GM12878 (cell line): ENCODE measurements at regions not wholly inside any gene's neighbourhood (a gene's known extent, or its start where the extent isn't known, plus 50 kb on each side); places are given as distances from the start of the nearest gene placed in this dataset.

Experiments
- ATAC-seq: fragments of 200-7000 bp; cut with Tn5 transposase; 3 replicates; pipeline ENCODE4 v1.9.1; 2020; ENCODE audit warnings: mild to moderate bottlenecking, moderate library complexity
- BruUV-seq: library from RNA; stranded (reverse); fragments of 400-500 nt; replicated peaks from 2 replicates; lab custom pipeline; 2021; lab: Mats Ljungman, UMichigan
- CTCF ChIA-PET: fragments of 300-600 bp; sonication (Branson Sonifier 250); formaldehyde crosslinking; extraction: SDS; loops from one replicate; lab custom pipeline; 2021; ENCODE audit warnings: inconsistent platforms; lab: Yijun Ruan, JAX
- POLR2A ChIA-PET: fragments of 350-600 bp; formaldehyde crosslinking; extraction: SDS; loops from one replicate; lab custom pipeline; 2021; ENCODE audit warnings: inconsistent platforms; lab: Charles Lee
- RAD21 ChIA-PET: fragments of 300-600 bp; sonication (Branson Sonifier 250); formaldehyde crosslinking; loops from one replicate; lab custom pipeline; 2023; ENCODE audit warnings: antibody characterized with exemption; ENCODE audit not compliant: unreplicated experiment; lab: Charles Lee
- SMC1A ChIA-PET: fragments of 300-600 bp; sonication (Branson Sonifier 250); formaldehyde crosslinking; loops from one replicate; lab custom pipeline; 2023; ENCODE audit not compliant: unreplicated experiment, uncharacterized antibody; lab: Charles Lee
- DNase-seq: peaks from one replicate; pipeline ENCODE4 v3.0.0-alpha.2; 2011; ENCODE audit warnings: low read depth, low spot score
- FAIRE-seq: peaks from 3 replicates; lab custom pipeline; 2011; peaks lifted over from hg19 to GRCh38; lab: Jason Lieb, UNC
- H2AFZ ChIP-seq: 2 replicates; pipeline ENCODE4 v1.6.0; 2011; ENCODE audit warnings: low read depth, low read length, control low read depth; ENCODE audit not compliant: control insufficient read depth
- H3K27ac ChIP-seq: 2 replicates; pipeline ENCODE4 v1.5.1; 2011; ENCODE audit warnings: control low read depth; ENCODE audit not compliant: control insufficient read depth, insufficient read depth
- H3K27me3 ChIP-seq, 2 experiments: replicated peaks in 1 of 2; 2 replicates each; pipeline versions ENCODE4 v1.6.0 to v1.6.1; 2011; ENCODE audit warnings: low read length in 1 of 2; ENCODE audit not compliant: control insufficient read depth in 2 of 2, insufficient read depth in 2 of 2
- H3K36me3 ChIP-seq, 2 experiments: 2 replicates each; pipeline ENCODE4 v1.5.1; 2011; ENCODE audit warnings: low read length in 1 of 2; ENCODE audit not compliant: control insufficient read depth in 2 of 2, insufficient read depth in 2 of 2
- H3K4me1 ChIP-seq: 2 replicates; pipeline ENCODE4 v1.6.1; 2011; ENCODE audit warnings: mild to moderate bottlenecking, low read length, moderate library complexity, mixed read lengths; ENCODE audit not compliant: control insufficient read depth, insufficient read depth
- H3K4me2 ChIP-seq: 2 replicates; pipeline ENCODE4 v1.6.0; 2011; ENCODE audit warnings: control low read depth; ENCODE audit not compliant: control insufficient read depth, insufficient read depth
- H3K4me3 ChIP-seq: fragments of 200-600 bp; sonication (generic); 2 replicates; pipeline ENCODE4 v1.5.1; 2016
- H3K79me2 ChIP-seq: 2 replicates; pipeline ENCODE4 v1.6.0; 2011; ENCODE audit warnings: low read length; ENCODE audit not compliant: control insufficient read depth, insufficient read depth
- H3K9ac ChIP-seq: 2 replicates; pipeline ENCODE4 v1.8.0; 2011; ENCODE audit warnings: low read length, control low read depth, mixed read lengths; ENCODE audit not compliant: control insufficient read depth, insufficient read depth
- H3K9me3 ChIP-seq: replicated peaks from 3 replicates; pipeline ENCODE4 v1.5.1; 2011; ENCODE audit warnings: mild to moderate bottlenecking, low read length; ENCODE audit not compliant: control insufficient read depth, insufficient read depth
- H4K20me1 ChIP-seq: 2 replicates; pipeline ENCODE4 v1.6.0; 2011; ENCODE audit not compliant: control insufficient read depth, insufficient read depth
- BACH1 ChIP-seq: fragments of 450-650 bp; IDR thresholded peaks from 2 replicates; pipeline ENCODE4 v1.6.1; 2017; ENCODE audit warnings: mild to moderate bottlenecking, borderline replicate concordance
- CHD2 ChIP-seq: IDR thresholded peaks from 2 replicates; pipeline ENCODE4 v1.6.1; 2011; ENCODE audit warnings: low read depth, low read length, improper control_type of control experiment, borderline replicate concordance
- CREM ChIP-seq: IDR thresholded peaks from 2 replicates; pipeline ENCODE4 v1.6.1; 2014; ENCODE audit warnings: antibody characterized with exemption, low read depth
- EGR1 ChIP-seq, 2 experiments: IDR thresholded peaks; 1 replicate in 1 of 2; 2 replicates in 1 of 2; pipeline ENCODE4 v1.6.1; 2011 to 2012; ENCODE audit warnings: low read depth in 2 of 2, low read length in 2 of 2, borderline replicate concordance in 1 of 2, mild to moderate bottlenecking in 1 of 2, moderate library complexity in 1 of 2
- LARP7 ChIP-seq: fragments of 450-650 bp; IDR thresholded peaks from 2 replicates; pipeline ENCODE4 v1.6.1; 2017; ENCODE audit warnings: mild to moderate bottlenecking
- MEF2B ChIP-seq: fragments of 450-650 bp; IDR thresholded peaks from 2 replicates; pipeline ENCODE4 v1.6.1; 2018; ENCODE audit warnings: mild to moderate bottlenecking, moderate library complexity; ENCODE audit not compliant: partially characterized antibody, poor library complexity, severe bottlenecking
- MYC ChIP-seq: IDR thresholded peaks from 2 replicates; pipeline ENCODE4 v1.6.1; 2011; ENCODE audit warnings: mild to moderate bottlenecking, low read length, moderate library complexity, inconsistent platforms; ENCODE audit not compliant: insufficient read depth, insufficient replicate concordance, insufficient read length, severe bottlenecking
- NRF1 ChIP-seq: conservative IDR thresholded peaks from 2 replicates; pipeline ENCODE4 v1.6.1; 2011; ENCODE audit warnings: mild to moderate bottlenecking, low read depth, low read length, improper control_type of control experiment
- RAD51 ChIP-seq: fragments of 450-650 bp; IDR thresholded peaks from 2 replicates; pipeline ENCODE4 v1.6.1; 2016; ENCODE audit warnings: moderate library complexity, mild to moderate bottlenecking, inconsistent platforms
- RB1 ChIP-seq: fragments of 450-650 bp; formaldehyde crosslinking; IDR thresholded peaks from 2 replicates; pipeline ENCODE4 v1.6.1; 2017; ENCODE audit warnings: mild to moderate bottlenecking, borderline replicate concordance
- SMARCA5 ChIP-seq: fragments of 450-650 bp; IDR thresholded peaks from 2 replicates; pipeline ENCODE4 v1.6.1; 2017; ENCODE audit warnings: mild to moderate bottlenecking
- SP1 ChIP-seq: IDR thresholded peaks from one replicate; pipeline ENCODE4 v1.6.1; 2011; ENCODE audit warnings: low read depth, low read length
- SPI1 ChIP-seq: IDR thresholded peaks from 2 replicates; pipeline ENCODE4 v1.6.1; 2011; ENCODE audit warnings: low read depth, mild to moderate bottlenecking, low read length, moderate library complexity, borderline replicate concordance; ENCODE audit not compliant: insufficient read depth
- TCF12 ChIP-seq: IDR thresholded peaks from 2 replicates; pipeline ENCODE4 v1.6.1; 2011; ENCODE audit warnings: low read depth, mild to moderate bottlenecking, low read length
- ZBTB40 ChIP-seq: fragments of 450-650 bp; IDR thresholded peaks from 2 replicates; pipeline ENCODE4 v1.6.1; 2016; ENCODE audit warnings: mild to moderate bottlenecking, moderate library complexity, borderline replicate concordance
- WGBS: methylation state at CpG from one replicate; pipeline ENCODE4 v1.1.6; 2016; ENCODE audit warnings: low lambda C conversion rate; ENCODE audit not compliant: insufficient replicate concordance, insufficient coverage; ENCODE audit errors: missing lambda C conversion rate; 5-methylcytosine and 5-hydroxymethylcytosine counted together
- in situ Hi-C: fragments of 300-500 bp; cut with MboI; formaldehyde crosslinking; loops from 9 replicates; pipeline ENCODE4 v1.14.3; 2018; ENCODE audit warnings: mixed read lengths
- intact Hi-C: fragments of 100-400 bp; cut with micrococcal nuclease; formaldehyde crosslinking; loops from one replicate; pipeline ENCODE4 v1.14.2; 2022; ENCODE audit not compliant: unreplicated experiment
- TF ChIP-seq, protein P1 (sequence below): IDR thresholded peaks from 2 replicates; pipeline ENCODE4 v1.6.1; 2012; ENCODE audit warnings: low read depth, low read length, improper control_type of control experiment
- TF ChIP-seq, protein P2 (sequence below): fragments of 450-650 bp; IDR thresholded peaks from 2 replicates; pipeline ENCODE4 v1.6.1; 2017; ENCODE audit warnings: mild to moderate bottlenecking

GRCh38 chr7:12470930-12471329, 67.3 kb upstream of the VWDE start (continued):
- no peak for TF ChIP-seq ZBTB40
- TF ChIP-seq, all 136 proteins: peak for 0

DNA sequence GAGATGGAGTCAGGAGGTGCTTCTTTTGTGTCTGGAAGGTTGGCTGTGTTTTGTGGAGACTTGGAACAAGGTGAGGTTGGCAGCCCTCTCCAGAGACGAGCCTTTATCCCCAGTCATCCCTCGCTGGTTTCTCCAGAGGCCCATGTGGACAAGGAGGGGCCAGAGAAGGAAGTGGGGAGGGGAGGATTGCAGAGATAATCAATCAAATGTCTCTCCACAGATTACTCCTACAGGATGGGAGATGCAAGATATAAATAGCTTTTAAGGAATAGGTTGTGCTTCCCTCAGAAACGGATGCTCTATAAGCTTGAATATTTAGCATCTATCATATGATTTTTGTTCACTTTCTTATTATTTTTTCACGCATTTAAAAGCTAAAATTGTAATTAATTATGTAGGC, 70.4 kb upstream of the VWDE start:
- RAD21 ChIA-PET: interaction anchor here (1.6 kb wide), 1 partner anchor 16 kb away, joined by 6 read pairs; no protein-coding TSS in a partner anchor
- H3K4me1 ChIP-seq: no peaks in the 10 kb centered on the region
- BruUV-seq: no TSS peak
- H4K20me1 ChIP-seq: no peaks in the 10 kb centered on the region
- CTCF ChIA-PET: interaction anchor here (0.6 to 6.3 kb wide), 5 partner anchors 11 to 136 kb away, joined by 3 to 47 read pairs (median 7); no protein-coding TSS in a partner anchor
- no peak overlapping the region for H3K27ac ChIP-seq
- intact Hi-C loops (no loop called here), in situ Hi-C loops (no loop called here)
- FAIRE-seq (no peak), DNase-seq (no peak), ATAC-seq (no peak)
- POLR2A ChIA-PET: no interaction called here
- H3K9me3 ChIP-seq: no peaks in the 10 kb centered on the region
- no peak overlapping the region for H3K4me3 ChIP-seq
- 9% methylated on average over 4 of the region's 4 CpGs for WGBS
- H3K4me2 ChIP-seq: no peak overlapping the region
- no peak overlapping the region for H3K9ac ChIP-seq
- no peaks in the 10 kb centered on the region for H3K27me3 ChIP-seq
- no peak overlapping the region for H2AFZ ChIP-seq
- no peaks in the 10 kb centered on the region for H3K79me2 ChIP-seq
- no peaks in the 10 kb centered on the region for H3K36me3 ChIP-seq
- SMC1A ChIA-PET: interaction anchor here (1.9 kb wide), 1 partner anchor 15 kb away, joined by 10 read pairs; no protein-coding TSS in a partner anchor
- no peak for TF ChIP-seq SMARCA5
- TF ChIP-seq LARP7: no peak
- TF ChIP-seq MYC: no peak
- no peak for TF ChIP-seq CHD2
- TF ChIP-seq, protein P1, sequence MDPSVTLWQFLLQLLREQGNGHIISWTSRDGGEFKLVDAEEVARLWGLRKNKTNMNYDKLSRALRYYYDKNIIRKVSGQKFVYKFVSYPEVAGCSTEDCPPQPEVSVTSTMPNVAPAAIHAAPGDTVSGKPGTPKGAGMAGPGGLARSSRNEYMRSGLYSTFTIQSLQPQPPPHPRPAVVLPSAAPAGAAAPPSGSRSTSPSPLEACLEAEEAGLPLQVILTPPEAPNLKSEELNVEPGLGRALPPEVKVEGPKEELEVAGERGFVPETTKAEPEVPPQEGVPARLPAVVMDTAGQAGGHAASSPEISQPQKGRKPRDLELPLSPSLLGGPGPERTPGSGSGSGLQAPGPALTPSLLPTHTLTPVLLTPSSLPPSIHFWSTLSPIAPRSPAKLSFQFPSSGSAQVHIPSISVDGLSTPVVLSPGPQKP: no peak
- no peak for TF ChIP-seq TCF12
- no peak for TF ChIP-seq CREM
- no peak for TF ChIP-seq SP1
- no peak for TF ChIP-seq BACH1
- no peak for TF ChIP-seq MEF2B
- TF ChIP-seq RB1: no peak
- TF ChIP-seq RAD51: no peak
- TF ChIP-seq SPI1: no peak
- TF ChIP-seq, protein P2, sequence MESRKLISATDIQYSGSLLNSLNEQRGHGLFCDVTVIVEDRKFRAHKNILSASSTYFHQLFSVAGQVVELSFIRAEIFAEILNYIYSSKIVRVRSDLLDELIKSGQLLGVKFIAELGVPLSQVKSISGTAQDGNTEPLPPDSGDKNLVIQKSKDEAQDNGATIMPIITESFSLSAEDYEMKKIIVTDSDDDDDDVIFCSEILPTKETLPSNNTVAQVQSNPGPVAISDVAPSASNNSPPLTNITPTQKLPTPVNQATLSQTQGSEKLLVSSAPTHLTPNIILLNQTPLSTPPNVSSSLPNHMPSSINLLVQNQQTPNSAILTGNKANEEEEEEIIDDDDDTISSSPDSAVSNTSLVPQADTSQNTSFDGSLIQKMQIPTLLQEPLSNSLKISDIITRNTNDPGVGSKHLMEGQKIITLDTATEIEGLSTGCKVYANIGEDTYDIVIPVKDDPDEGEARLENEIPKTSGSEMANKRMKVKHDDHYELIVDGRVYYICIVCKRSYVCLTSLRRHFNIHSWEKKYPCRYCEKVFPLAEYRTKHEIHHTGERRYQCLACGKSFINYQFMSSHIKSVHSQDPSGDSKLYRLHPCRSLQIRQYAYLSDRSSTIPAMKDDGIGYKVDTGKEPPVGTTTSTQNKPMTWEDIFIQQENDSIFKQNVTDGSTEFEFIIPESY: no peak
- TF ChIP-seq EGR1 (IDR thresholded peaks at IDR 0.05; ENCODE audit: borderline replicate concordance in 1 of 2, low read depth in 2 of 2, low read length in 2 of 2): no peak
- no peak for TF ChIP-seq NRF1
